PFSK-1 (cell line): ENCODE measurements at regions not wholly inside any gene's neighbourhood (a gene's known extent, or its start where the extent isn't known, plus 50 kb on each side); places are given as distances from the start of the nearest gene placed in this dataset.

Experiments used
- POLR2AphosphoS5 ChIP-seq: IDR thresholded peaks from 2 replicates; pipeline ENCODE4 v1.6.1; 2012; ENCODE audit warnings: low read depth, mild to moderate bottlenecking, control low read depth, low read length, moderate library complexity
- REST ChIP-seq, 2 experiments: IDR thresholded peaks; 2 replicates each; pipeline versions ENCODE4 v1.6.1 to v1.8.0; 2011 to 2012; ENCODE audit warnings: low read depth in 2 of 2, low read length in 2 of 2, control low read depth in 1 of 2, inconsistent platforms in 1 of 2, mild to moderate bottlenecking in 1 of 2, moderate library complexity in 1 of 2; ENCODE audit not compliant: insufficient read depth in 1 of 2
- SIN3A ChIP-seq: IDR thresholded peaks from 2 replicates; pipeline ENCODE4 v1.6.1; 2012; ENCODE audit warnings: mild to moderate bottlenecking, low read length, moderate library complexity, borderline replicate concordance; ENCODE audit not compliant: insufficient read depth
- TAF1 ChIP-seq: IDR thresholded peaks from 2 replicates; pipeline ENCODE4 v1.6.1; 2012; ENCODE audit warnings: low read length, control low read depth, borderline replicate concordance; ENCODE audit not compliant: insufficient read depth

GRCh38 chr11:31921081-31921480, 110.0 kb upstream of the PAX6 start:
- TF ChIP-seq POLR2AphosphoS5 = no peak
- no peak for TF ChIP-seq TAF1
- TF ChIP-seq SIN3A = no peak
- no peak for TF ChIP-seq REST (IDR thresholded peaks at IDR 0.05; ENCODE audit: insufficient read depth in 1 of 2, low read depth in 2 of 2, low read length in 2 of 2)
